Prostate gland (tissue), 2 donors: ENCODE measurements at regions not wholly inside any gene's neighbourhood (a gene's known extent, or its start where the extent isn't known, plus 50 kb on each side); places are given as distances from the start of the nearest gene placed in this dataset.
"Not testable (repeated sequence)": the region's sequence is repeated elsewhere in the genome, so short reads cannot be mapped to it uniquely, and the experiment has no call there.

ENCODE experiments used
- POLR2A ChIP-seq: fragments of 450-650 bp; IDR thresholded peaks from one replicate; pipeline ENCODE4 v1.6.1; 2016; ENCODE audit warnings: antibody characterized with exemption, mild to moderate bottlenecking
- TF ChIP-seq, protein P1 (sequence below), 4 experiments: fragments of 200-600 bp in 2 of 4; fragments of 450-650 bp in 2 of 4; sonication (generic) in 2 of 4; IDR thresholded peaks; 1 replicate in 3 of 4; 2 replicates in 1 of 4; pipeline ENCODE4 v1.5.1; 2016 to 2019; ENCODE audit warnings: antibody characterized with exemption in 4 of 4, mild to moderate bottlenecking in 2 of 4, moderate library complexity in 2 of 4

DNA sequence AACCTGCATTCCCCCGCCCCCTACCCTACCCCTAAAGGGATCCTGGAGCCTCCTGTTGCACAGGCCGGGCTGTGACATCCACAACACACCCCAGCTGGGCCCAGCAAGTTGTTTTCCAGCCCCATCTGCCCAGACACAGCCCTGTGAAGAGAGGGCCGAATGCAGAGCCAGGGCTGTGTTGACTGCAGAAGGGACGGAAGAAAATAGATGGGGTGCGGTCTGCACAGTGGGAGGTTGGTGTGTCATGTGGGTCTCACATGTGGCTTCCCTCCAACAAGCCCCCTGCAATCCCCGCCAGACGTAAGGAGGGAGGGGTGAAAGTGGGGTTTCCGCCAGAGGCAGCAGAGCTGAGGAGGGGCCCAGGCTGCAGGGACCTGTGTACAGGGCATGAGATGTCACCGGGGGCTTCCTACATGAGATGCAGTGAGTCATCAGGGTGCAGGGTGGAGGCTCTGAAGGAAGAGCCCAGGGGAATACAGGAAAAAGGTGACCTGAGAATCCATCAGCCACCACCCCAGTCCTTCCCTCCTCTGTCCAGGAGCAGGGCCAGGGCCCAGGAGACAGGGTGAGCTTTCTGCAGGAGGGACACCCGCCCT, 60.2 kb upstream of the SULF2 start:
- TF ChIP-seq, protein P1, sequence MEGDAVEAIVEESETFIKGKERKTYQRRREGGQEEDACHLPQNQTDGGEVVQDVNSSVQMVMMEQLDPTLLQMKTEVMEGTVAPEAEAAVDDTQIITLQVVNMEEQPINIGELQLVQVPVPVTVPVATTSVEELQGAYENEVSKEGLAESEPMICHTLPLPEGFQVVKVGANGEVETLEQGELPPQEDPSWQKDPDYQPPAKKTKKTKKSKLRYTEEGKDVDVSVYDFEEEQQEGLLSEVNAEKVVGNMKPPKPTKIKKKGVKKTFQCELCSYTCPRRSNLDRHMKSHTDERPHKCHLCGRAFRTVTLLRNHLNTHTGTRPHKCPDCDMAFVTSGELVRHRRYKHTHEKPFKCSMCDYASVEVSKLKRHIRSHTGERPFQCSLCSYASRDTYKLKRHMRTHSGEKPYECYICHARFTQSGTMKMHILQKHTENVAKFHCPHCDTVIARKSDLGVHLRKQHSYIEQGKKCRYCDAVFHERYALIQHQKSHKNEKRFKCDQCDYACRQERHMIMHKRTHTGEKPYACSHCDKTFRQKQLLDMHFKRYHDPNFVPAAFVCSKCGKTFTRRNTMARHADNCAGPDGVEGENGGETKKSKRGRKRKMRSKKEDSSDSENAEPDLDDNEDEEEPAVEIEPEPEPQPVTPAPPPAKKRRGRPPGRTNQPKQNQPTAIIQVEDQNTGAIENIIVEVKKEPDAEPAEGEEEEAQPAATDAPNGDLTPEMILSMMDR (IDR thresholded peaks at IDR 0.05): not testable (repeated sequence)
- TF ChIP-seq POLR2A: not testable (repeated sequence)
